ENCODE measurements at regions not wholly inside any gene's neighbourhood (a gene's known extent, or its start where the extent isn't known, plus 50 kb on each side); places are given as distances from the start of the nearest gene placed in this dataset.

GRCh38 chr13:94764576-94765321 is 52.4 kb upstream of the SOX21 start:
- Histone ChIP-seq H3K27ac (ENCODE audit: low read length) (no peak overlapping the region), H3K4me3 (ENCODE audit: low read depth in 1 of 2, low read length in 2 of 2) (no peak overlapping the region), H3K4me2 (ENCODE audit: insufficient read depth, low read length) (no peak overlapping the region), H4K20me1 (ENCODE audit: insufficient read depth, low read length) (no peaks in the 10 kb centered on the region), H3K79me2 (ENCODE audit: insufficient read depth, low read length) (no peaks in the 10 kb centered on the region), H3K27me3 (ENCODE audit: insufficient read depth, low read length, poor library complexity) (peaks cover 4% of the 10 kb centered on the region), H2AFZ (ENCODE audit: low read depth, low read length) (no peak overlapping the region), H3K4me1 (ENCODE audit: insufficient read depth, low read length) (peaks cover 19% of the 10 kb centered on the region), H3K36me3 (ENCODE audit: insufficient read depth, low read length) (no peaks in the 10 kb centered on the region), H3K9ac (ENCODE audit: low read depth, low read length) (no peak overlapping the region), H3K9me3 (ENCODE audit: insufficient read depth, low read length, severe bottlenecking) (no peaks in the 10 kb centered on the region)
- ATAC-seq (ENCODE audit: insufficient read depth, low read depth) = peak; percentile 96
- peak; percentile 69 for DNase-seq
- TF ChIP-seq, protein P1, sequence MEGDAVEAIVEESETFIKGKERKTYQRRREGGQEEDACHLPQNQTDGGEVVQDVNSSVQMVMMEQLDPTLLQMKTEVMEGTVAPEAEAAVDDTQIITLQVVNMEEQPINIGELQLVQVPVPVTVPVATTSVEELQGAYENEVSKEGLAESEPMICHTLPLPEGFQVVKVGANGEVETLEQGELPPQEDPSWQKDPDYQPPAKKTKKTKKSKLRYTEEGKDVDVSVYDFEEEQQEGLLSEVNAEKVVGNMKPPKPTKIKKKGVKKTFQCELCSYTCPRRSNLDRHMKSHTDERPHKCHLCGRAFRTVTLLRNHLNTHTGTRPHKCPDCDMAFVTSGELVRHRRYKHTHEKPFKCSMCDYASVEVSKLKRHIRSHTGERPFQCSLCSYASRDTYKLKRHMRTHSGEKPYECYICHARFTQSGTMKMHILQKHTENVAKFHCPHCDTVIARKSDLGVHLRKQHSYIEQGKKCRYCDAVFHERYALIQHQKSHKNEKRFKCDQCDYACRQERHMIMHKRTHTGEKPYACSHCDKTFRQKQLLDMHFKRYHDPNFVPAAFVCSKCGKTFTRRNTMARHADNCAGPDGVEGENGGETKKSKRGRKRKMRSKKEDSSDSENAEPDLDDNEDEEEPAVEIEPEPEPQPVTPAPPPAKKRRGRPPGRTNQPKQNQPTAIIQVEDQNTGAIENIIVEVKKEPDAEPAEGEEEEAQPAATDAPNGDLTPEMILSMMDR (IDR thresholded peaks at IDR 0.05; ENCODE audit: borderline replicate concordance, extremely low read depth, low read length, poor library complexity, severe bottlenecking) = no peak
- no peak for TF ChIP-seq EZH2 (IDR thresholded peaks at IDR 0.05; ENCODE audit: borderline replicate concordance, low read depth, low read length, severe bottlenecking)

All from DND-41 (cell line).